PC-9 (cell line): ENCODE measurements at regions not wholly inside any gene's neighbourhood (a gene's known extent, or its start where the extent isn't known, plus 50 kb on each side); places are given as distances from the start of the nearest gene placed in this dataset.

Experiments
- BruUV-seq: library from RNA; stranded (reverse); fragments of 400-500 nt; replicated peaks from 2 replicates; lab custom pipeline; 2021; lab: Mats Ljungman, UMichigan
- CTCF ChIA-PET: fragments of 300-600 bp; sonication (Branson Sonifier 250); formaldehyde crosslinking; loops from one replicate; lab custom pipeline; 2022; ENCODE audit warnings: antibody characterized with exemption; lab: Charles Lee
- POLR2A ChIA-PET: fragments of 300-600 bp; sonication (Branson Sonifier 250); formaldehyde crosslinking; loops from one replicate; lab custom pipeline; 2022; ENCODE audit warnings: antibody characterized with exemption; ENCODE audit not compliant: unreplicated experiment; lab: Charles Lee
- DNase-seq, 2 experiments: peaks; one replicate each; pipeline versions ENCODE4 v3.0.0 to v3.0.0-alpha.2; 2015 to 2022; ENCODE audit warnings: mixed read lengths in 1 of 2
- H2AFZ ChIP-seq: fragments of 200-600 bp; sonication (generic); 2 replicates; pipeline ENCODE4 v1.8.1; 2017; ENCODE audit warnings: antibody characterized with exemption
- H3F3A ChIP-seq: fragments of 200-600 bp; sonication (generic); 2 replicates; pipeline ENCODE4 v1.8.1; 2017; ENCODE audit warnings: antibody characterized with exemption, mild to moderate bottlenecking, low read depth; ENCODE audit not compliant: insufficient read depth
- H3K27ac ChIP-seq: fragments of 200-600 bp; sonication (generic); 2 replicates; pipeline ENCODE4 v1.6.1; 2016; ENCODE audit warnings: mixed run types
- H3K27me3 ChIP-seq: fragments of 200-600 bp; sonication (generic); 2 replicates; pipeline ENCODE4 v1.6.1; 2016; ENCODE audit warnings: low read depth, mixed run types; ENCODE audit not compliant: insufficient read depth
- H3K36me3 ChIP-seq: fragments of 200-600 bp; sonication (generic); 2 replicates; pipeline ENCODE4 v1.6.1; 2016; ENCODE audit warnings: low read depth, mixed run types
- H3K4me1 ChIP-seq: fragments of 200-600 bp; sonication (generic); replicated peaks from 2 replicates; pipeline ENCODE4 v1.6.1; 2016; ENCODE audit warnings: mixed run types; ENCODE audit not compliant: insufficient read depth
- H3K4me2 ChIP-seq: fragments of 200-600 bp; sonication (generic); 2 replicates; pipeline ENCODE4 v1.6.1; 2017; ENCODE audit warnings: mixed run types
- H3K4me3 ChIP-seq: fragments of 200-600 bp; sonication (generic); 2 replicates; pipeline ENCODE4 v1.6.1; 2016; ENCODE audit warnings: mixed run types
- H3K79me2 ChIP-seq: fragments of 200-600 bp; sonication (generic); 2 replicates; pipeline ENCODE4 v1.6.1; 2017; ENCODE audit warnings: low read depth, mixed run types
- H3K9me2 ChIP-seq: fragments of 200-600 bp; sonication (generic); 2 replicates; pipeline ENCODE4 v1.8.1; 2017; ENCODE audit warnings: mild to moderate bottlenecking; ENCODE audit not compliant: insufficient read depth
- H3K9me3 ChIP-seq: fragments of 200-600 bp; sonication (generic); 2 replicates; pipeline ENCODE4 v1.8.1; 2016; ENCODE audit warnings: low read depth; ENCODE audit not compliant: insufficient read depth
- H4K20me1 ChIP-seq: fragments of 200-600 bp; sonication (generic); 2 replicates; pipeline ENCODE4 v1.8.1; 2017; ENCODE audit not compliant: insufficient read depth
- EZH2 ChIP-seq: fragments of 200-600 bp; sonication (generic); IDR thresholded peaks from 2 replicates; pipeline ENCODE4 v1.8.0; 2017; ENCODE audit warnings: antibody characterized with exemption, low read depth
- intact Hi-C: fragments of 100-400 bp; cut with micrococcal nuclease; formaldehyde crosslinking; loops from one replicate; pipeline ENCODE4 v1.10.0; 2022; ENCODE audit not compliant: unreplicated experiment
- TF ChIP-seq, protein P1 (sequence below): fragments of 200-600 bp; sonication (generic); conservative IDR thresholded peaks from 2 replicates; pipeline ENCODE4 v1.6.1; 2017; ENCODE audit warnings: mixed run types, antibody characterized with exemption, mild to moderate bottlenecking, moderate library complexity

DNA sequence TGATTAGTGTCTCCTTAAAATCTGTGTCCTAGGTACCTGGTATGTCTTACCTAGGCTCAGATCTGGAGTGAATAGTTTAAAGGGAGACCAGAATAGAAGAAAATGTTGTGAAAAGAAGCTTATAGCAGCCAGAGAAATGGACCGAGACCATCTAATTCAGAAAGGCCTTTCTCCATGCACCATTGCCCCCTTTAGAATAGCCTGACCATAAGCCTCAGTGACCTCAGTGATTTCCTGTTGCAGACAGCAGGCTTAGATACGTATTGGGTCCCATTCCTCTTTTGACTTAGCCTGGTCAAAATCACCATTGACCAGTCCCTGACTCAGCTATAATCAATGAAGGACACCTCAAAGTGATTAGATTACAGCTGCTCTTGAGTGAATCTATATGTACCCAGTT is 690.7 kb upstream of the KLHL29 start:
- no peak for TF ChIP-seq EZH2
- TF ChIP-seq, protein P1, sequence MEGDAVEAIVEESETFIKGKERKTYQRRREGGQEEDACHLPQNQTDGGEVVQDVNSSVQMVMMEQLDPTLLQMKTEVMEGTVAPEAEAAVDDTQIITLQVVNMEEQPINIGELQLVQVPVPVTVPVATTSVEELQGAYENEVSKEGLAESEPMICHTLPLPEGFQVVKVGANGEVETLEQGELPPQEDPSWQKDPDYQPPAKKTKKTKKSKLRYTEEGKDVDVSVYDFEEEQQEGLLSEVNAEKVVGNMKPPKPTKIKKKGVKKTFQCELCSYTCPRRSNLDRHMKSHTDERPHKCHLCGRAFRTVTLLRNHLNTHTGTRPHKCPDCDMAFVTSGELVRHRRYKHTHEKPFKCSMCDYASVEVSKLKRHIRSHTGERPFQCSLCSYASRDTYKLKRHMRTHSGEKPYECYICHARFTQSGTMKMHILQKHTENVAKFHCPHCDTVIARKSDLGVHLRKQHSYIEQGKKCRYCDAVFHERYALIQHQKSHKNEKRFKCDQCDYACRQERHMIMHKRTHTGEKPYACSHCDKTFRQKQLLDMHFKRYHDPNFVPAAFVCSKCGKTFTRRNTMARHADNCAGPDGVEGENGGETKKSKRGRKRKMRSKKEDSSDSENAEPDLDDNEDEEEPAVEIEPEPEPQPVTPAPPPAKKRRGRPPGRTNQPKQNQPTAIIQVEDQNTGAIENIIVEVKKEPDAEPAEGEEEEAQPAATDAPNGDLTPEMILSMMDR, result no peak
- Histone ChIP-seq H3K4me2 (no peak overlapping the region), H3K79me2 (no peaks in the 10 kb centered on the region), H3K27me3 (no peaks in the 10 kb centered on the region), H3K9me3 (no peaks in the 10 kb centered on the region), H3K27ac (no peak overlapping the region), H3F3A (no peaks in the 10 kb centered on the region), H4K20me1 (no peaks in the 10 kb centered on the region), H3K4me3 (no peak overlapping the region), H3K9me2 (no peaks in the 10 kb centered on the region), H2AFZ (no peak overlapping the region), H3K36me3 (no peaks in the 10 kb centered on the region), H3K4me1 (no peaks in the 10 kb centered on the region)
- no peak for DNase-seq
- no TSS peak for BruUV-seq
- intact Hi-C loops, result no loop called here
- ChIA-PET POLR2A (no interaction called here), CTCF (no interaction called here)

DNA sequence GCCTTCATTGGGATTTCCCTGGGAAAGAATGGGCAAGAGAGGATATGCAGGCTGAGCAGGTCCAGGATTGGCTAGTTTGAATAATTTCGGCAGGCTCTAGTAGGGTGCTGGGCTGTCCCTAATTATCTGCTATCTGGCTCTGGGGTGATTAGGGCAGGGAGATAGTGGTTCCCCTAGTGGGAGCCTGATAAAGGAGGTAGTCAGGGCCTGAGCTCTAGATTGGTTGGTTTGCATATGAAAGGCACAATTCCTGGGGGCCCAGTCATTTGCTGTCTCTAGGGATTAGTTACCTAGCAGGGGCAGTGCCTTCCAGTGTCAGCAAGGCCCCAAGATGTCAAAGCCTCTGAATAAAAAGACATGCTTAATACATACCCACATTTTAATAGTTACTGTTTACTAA is 690.1 kb upstream of the KLHL29 start:
- intact Hi-C loops, result no loop called here
- Histone ChIP-seq H3K9me3 (no peaks in the 10 kb centered on the region), H3K4me1 (no peaks in the 10 kb centered on the region), H3K27ac (no peak overlapping the region), H3K79me2 (no peaks in the 10 kb centered on the region), H2AFZ (no peak overlapping the region), H3K36me3 (no peaks in the 10 kb centered on the region), H4K20me1 (no peaks in the 10 kb centered on the region), H3F3A (no peaks in the 10 kb centered on the region), H3K27me3 (no peaks in the 10 kb centered on the region), H3K9me2 (no peaks in the 10 kb centered on the region), H3K4me3 (no peak overlapping the region), H3K4me2 (no peak overlapping the region)
- BruUV-seq, result no TSS peak
- POLR2A ChIA-PET, result interaction anchor here (0.7 kb wide), 1 partner anchor 1382 kb away, joined by 3 read pairs; no protein-coding TSS in a partner anchor
- CTCF ChIA-PET, result no interaction called here
- DNase-seq, result no peak
- no peak for TF ChIP-seq EZH2
- TF ChIP-seq, protein P1, result no peak

DNA sequence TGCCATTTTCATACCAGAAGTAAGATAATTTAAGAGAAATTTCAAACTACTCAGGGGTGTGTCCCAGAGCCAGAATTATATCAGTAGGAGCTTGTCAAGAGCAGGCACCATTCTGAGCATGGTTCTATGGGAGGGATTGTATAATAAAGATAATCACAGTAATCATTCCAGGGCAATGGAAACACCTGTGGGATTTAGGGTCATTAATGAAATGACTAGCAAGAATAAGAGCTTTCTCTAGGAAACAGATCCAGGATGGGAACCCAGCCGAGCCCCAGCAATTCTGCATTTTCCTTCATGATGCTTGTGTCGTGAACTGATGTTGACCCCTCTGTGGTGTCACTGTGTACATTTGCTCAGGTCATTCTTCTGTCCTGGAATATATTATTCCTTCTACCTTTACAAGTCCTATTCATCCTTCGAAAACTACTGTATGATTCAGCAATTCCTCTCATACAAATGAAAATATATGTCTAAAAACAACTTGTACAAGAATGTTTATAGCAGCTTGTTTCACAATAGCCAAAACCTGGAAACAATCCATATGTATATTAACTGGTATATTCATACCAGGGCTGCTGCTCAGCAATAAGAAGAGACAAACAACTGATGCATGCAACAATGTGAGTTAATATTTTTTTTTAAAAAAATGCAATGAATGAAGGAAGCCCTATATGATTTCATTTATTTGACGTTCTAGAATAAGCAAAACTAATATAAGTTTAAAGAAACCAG is 687.8 kb upstream of the KLHL29 start:
- no peaks in the 10 kb centered on the region for H3K9me3 ChIP-seq
- no peak for DNase-seq
- no peak overlapping the region for H3K4me2 ChIP-seq
- intact Hi-C loops, result no loop called here
- H3F3A ChIP-seq, result no peaks in the 10 kb centered on the region
- H3K27me3 ChIP-seq, result no peaks in the 10 kb centered on the region
- BruUV-seq, result no TSS peak
- TF ChIP-seq EZH2, result no peak
- TF ChIP-seq, protein P1, result no peak
- no peaks in the 10 kb centered on the region for H3K4me1 ChIP-seq
- CTCF ChIA-PET, result no interaction called here
- no peaks in the 10 kb centered on the region for H4K20me1 ChIP-seq
- POLR2A ChIA-PET, result no interaction called here
- H3K4me3 ChIP-seq, result no peak overlapping the region
- no peaks in the 10 kb centered on the region for H3K36me3 ChIP-seq
- no peak overlapping the region for H3K27ac ChIP-seq
- H3K79me2 ChIP-seq, result no peaks in the 10 kb centered on the region
- H3K9me2 ChIP-seq, result no peaks in the 10 kb centered on the region
- H2AFZ ChIP-seq, result no peak overlapping the region
